Spleen (tissue), 11 donors: ENCODE measurements at regions not wholly inside any gene's neighbourhood (a gene's known extent, or its start where the extent isn't known, plus 50 kb on each side); places are given as distances from the start of the nearest gene placed in this dataset.

Experiments
- DNase-seq: peaks from one replicate; pipeline ENCODE4 v3.0.0-alpha.2; 2020
- H3K27ac ChIP-seq, 8 donors: fragments of 200-600 bp; sonication (generic) in 7 of 8; 1 replicate in 4 of 8; 2 replicates in 4 of 8; pipeline versions ENCODE4 v1.5.0 to v1.8.0; 2016 to 2021; ENCODE audit warnings: inconsistent platforms in 4 of 8, mild to moderate bottlenecking in 4 of 8, moderate library complexity in 1 of 8
- H3K27me3 ChIP-seq, 7 donors: fragments of 200-600 bp; sonication (generic) in 6 of 7; replicated peaks in 1 of 7; 1 replicate in 4 of 7; 2 replicates in 3 of 7; pipeline versions ENCODE4 v1.5.0 to v1.8.0; 2016 to 2021; ENCODE audit warnings: inconsistent platforms in 3 of 7, mild to moderate bottlenecking in 1 of 7
- H3K36me3 ChIP-seq, 6 donors: fragments of 200-600 bp; sonication (generic) in 5 of 6; 1 replicate in 4 of 6; 2 replicates in 2 of 6; pipeline versions ENCODE4 v1.5.0 to v1.8.0; 2016 to 2021; ENCODE audit warnings: inconsistent platforms in 2 of 6
- H3K4me1 ChIP-seq, 6 donors: fragments of 200-600 bp; sonication (generic) in 5 of 6; 1 replicate in 3 of 6; 2 replicates in 3 of 6; pipeline versions ENCODE4 v1.5.0 to v1.8.0; 2016 to 2021; ENCODE audit warnings: inconsistent platforms in 3 of 6
- H3K4me3 ChIP-seq, 8 donors: fragments of 200-600 bp; sonication (generic) in 7 of 8; 1 replicate in 4 of 8; 2 replicates in 4 of 8; pipeline versions ENCODE4 v1.5.0 to v1.8.0; 2016 to 2021; ENCODE audit warnings: inconsistent platforms in 4 of 8, mild to moderate bottlenecking in 4 of 8, moderate library complexity in 2 of 8
- H3K9me3 ChIP-seq, 8 donors: fragments of 200-600 bp; sonication (generic) in 7 of 8; 1 replicate in 4 of 8; 2 replicates in 4 of 8; pipeline versions ENCODE4 v1.5.0 to v1.8.0; 2016 to 2021; ENCODE audit warnings: inconsistent platforms in 4 of 8
- CTCF ChIP-seq, 11 experiments: fragments of 200-600 bp in 7 of 11; fragments of 450-650 bp in 4 of 11; sonication (generic) in 4 of 11; IDR thresholded peaks in 8 of 11; conservative IDR thresholded peaks in 3 of 11; 1 replicate in 7 of 11; 2 replicates in 4 of 11; pipeline versions ENCODE4 v1.4.0 to v1.8.0; 2016 to 2021; ENCODE audit warnings: antibody characterized with exemption in 11 of 11, inconsistent platforms in 4 of 11, mild to moderate bottlenecking in 1 of 11
- POLR2A ChIP-seq, 3 donors: fragments of 450-650 bp; IDR thresholded peaks; one replicate each; pipeline ENCODE4 v1.5.1; 2017; ENCODE audit warnings: antibody characterized with exemption in 3 of 3, mild to moderate bottlenecking in 1 of 3
- POLR2AphosphoS5 ChIP-seq, 3 donors: sonication (generic); formaldehyde crosslinking; IDR thresholded peaks; one replicate each; pipeline ENCODE4 v1.5.1; 2017; ENCODE audit warnings: antibody characterized with exemption in 3 of 3
- WGBS, 5 donors: extraction: QIAGEN DNeasy Blood & Tissue Kit in 3 of 5; methylation state at CpG; one replicate each; pipeline versions ENCODE4 v1.1.5 to v1.1.7; 2013 to 2018; 5-methylcytosine and 5-hydroxymethylcytosine counted together
- intact Hi-C: fragments of 100-400 bp; cut with DNase I; formaldehyde crosslinking; loops from one replicate; pipeline ENCODE4 v1.15.0; 2023; ENCODE audit warnings: low total_unique reads
- donor health status: healthy with polysubstance abuse.
- donor health status: DM: no; HTN: no; CAD: no; lungs with moderate emphysema.
- donor health status: DM: no; HTN: no; CAD: no.
- donor health status: Bipolar disorder and iron deficiency.
- donor health status: healthy.
- donor health status: DM: no; HTN: no; CAD: no.
- donor health status: DM: yes; HTN: yes; CAD: no.

GRCh38 chrX:109862433-109862832, 129.4 kb upstream of the ACSL4 start:
- Histone ChIP-seq H3K27me3 (no peaks in the 10 kb centered on the region), H3K9me3 (no peaks in the 10 kb centered on the region), H3K4me1 (no peaks in the 10 kb centered on the region), H3K4me3 (no peak overlapping the region), H3K36me3 (no peaks in the 10 kb centered on the region), H3K27ac (no peak overlapping the region)
- TF ChIP-seq POLR2AphosphoS5 (IDR thresholded peaks at IDR 0.05): no peak
- no peak for TF ChIP-seq POLR2A (IDR thresholded peaks at IDR 0.05)
- TF ChIP-seq CTCF (IDR thresholded peaks at IDR 0.05 in 8 of 11, conservative IDR thresholded peaks at IDR 0.05 in 3 of 11): no peak
- intact Hi-C loops: no loop called here
- 76 to 100% (median 87%) methylated on average over 1 to 2 of the region's 2 CpGs for WGBS, 5 donors
- DNase-seq: no peak

DNA sequence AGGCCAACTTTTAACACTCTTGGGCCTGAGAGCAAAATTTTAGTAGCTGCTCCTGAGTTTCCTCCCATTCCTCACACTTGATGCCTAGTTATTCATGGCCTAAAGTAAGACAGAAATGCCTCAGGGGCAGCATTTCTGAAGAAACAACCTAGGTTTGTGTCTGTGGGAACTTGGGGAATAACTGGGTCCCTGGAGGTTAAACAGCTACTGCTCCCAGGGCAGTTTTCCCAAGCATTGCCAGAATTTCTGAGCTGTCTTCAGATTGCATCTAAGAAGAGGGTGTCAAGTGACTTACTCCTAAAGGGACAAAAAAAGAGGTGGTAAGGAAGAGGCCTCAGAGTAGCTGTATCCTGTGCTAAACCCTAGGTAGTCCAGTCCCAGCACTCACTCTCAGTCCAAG, 130.8 kb upstream of the ACSL4 start:
- TF ChIP-seq POLR2A (IDR thresholded peaks at IDR 0.05) (no peak), CTCF (IDR thresholded peaks at IDR 0.05 in 8 of 11, conservative IDR thresholded peaks at IDR 0.05 in 3 of 11) (no peak), POLR2AphosphoS5 (IDR thresholded peaks at IDR 0.05) (no peak)
- Histone ChIP-seq H3K4me3 (no peak overlapping the region), H3K4me1 (no peaks in the 10 kb centered on the region), H3K9me3 (no peaks in the 10 kb centered on the region), H3K27me3 (no peaks in the 10 kb centered on the region), H3K27ac (no peak overlapping the region), H3K36me3 (no peaks in the 10 kb centered on the region)
- intact Hi-C loops: no loop called here
- DNase-seq: no peak

DNA sequence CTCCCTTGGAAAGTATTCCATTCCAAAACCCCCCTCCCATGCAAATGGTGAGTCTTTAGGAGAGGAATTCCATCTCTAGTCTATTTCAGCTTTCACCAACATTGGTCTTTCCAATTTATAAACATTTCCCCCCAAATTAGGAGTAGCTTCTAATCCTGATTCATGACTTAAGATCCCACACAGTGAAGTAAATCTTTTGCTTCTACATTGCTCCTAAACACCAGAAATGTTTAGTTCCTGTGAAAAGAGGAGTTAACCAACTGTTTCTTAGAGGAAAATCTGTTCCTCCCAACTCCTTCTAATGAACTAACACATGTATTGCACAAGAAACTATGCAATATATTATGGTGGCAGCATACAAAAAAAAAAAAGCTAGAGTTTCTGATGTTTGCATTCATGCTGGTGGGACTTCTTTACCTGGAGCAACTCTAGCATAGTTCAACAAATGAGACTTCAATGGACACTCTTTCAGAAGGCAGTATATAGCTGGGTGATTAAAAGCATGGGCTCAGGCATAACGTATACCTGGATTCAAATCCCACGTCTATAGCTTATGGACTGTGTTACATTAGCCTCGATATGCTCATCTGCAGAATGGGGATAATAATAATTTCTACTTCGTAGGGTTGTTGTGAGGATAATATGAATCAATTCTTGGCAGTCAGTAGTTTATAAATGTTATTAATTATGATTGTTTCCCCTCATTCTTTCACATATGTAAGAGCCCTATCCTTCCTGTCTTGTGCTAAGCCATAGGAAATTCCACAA, 131.6 kb upstream of the TMEM164 start:
- TF ChIP-seq POLR2A (IDR thresholded peaks at IDR 0.05) (no peak), POLR2AphosphoS5 (IDR thresholded peaks at IDR 0.05) (no peak), CTCF (IDR thresholded peaks at IDR 0.05 in 8 of 11, conservative IDR thresholded peaks at IDR 0.05 in 3 of 11) (no peak)
- WGBS, 5 donors: 71 to 92% (median 80%) methylated on average over 4 of the region's 4 CpGs
- H3K4me3 ChIP-seq: no peak overlapping the region
- no peak for DNase-seq
- H3K4me1 ChIP-seq: no peaks in the 10 kb centered on the region
- intact Hi-C loops: no loop called here
- no peaks in the 10 kb centered on the region for H3K9me3 ChIP-seq
- H3K27ac ChIP-seq: no peak overlapping the region
- H3K27me3 ChIP-seq: no peaks in the 10 kb centered on the region
- H3K36me3 ChIP-seq: no peaks in the 10 kb centered on the region

- Histone ChIP-seq H3K27me3 (no peaks in the 10 kb centered on the region), H3K36me3 (no peaks in the 10 kb centered on the region), H3K27ac (no peak overlapping the region), H3K4me1 (no peaks in the 10 kb centered on the region), H3K4me3 (no peak overlapping the region), H3K9me3 (no peaks in the 10 kb centered on the region)
- 66 to 74% (median 70%) methylated on average over 4 of the region's 4 CpGs for WGBS, 5 donors
- intact Hi-C loops: no loop called here
- no peak for TF ChIP-seq POLR2A (IDR thresholded peaks at IDR 0.05)
- TF ChIP-seq POLR2AphosphoS5 (IDR thresholded peaks at IDR 0.05): no peak
- no peak for TF ChIP-seq CTCF (IDR thresholded peaks at IDR 0.05 in 8 of 11, conservative IDR thresholded peaks at IDR 0.05 in 3 of 11)
- no peak for DNase-seq
Measured at GRCh38 chrX:109872021-109872732, 130.7 kb upstream of the TMEM164 start.
